Large intestine (tissue), 3 donors: ENCODE measurements at regions not wholly inside any gene's neighbourhood (a gene's known extent, or its start where the extent isn't known, plus 50 kb on each side); places are given as distances from the start of the nearest gene placed in this dataset.

Experiments
- DNase-seq, 2 donors: peaks; one replicate each; pipeline versions ENCODE4 v3.0.0 to v3.0.0-alpha.2; 2013
- H3K27ac ChIP-seq: one replicate; pipeline ENCODE4 v1.5.1; 2013; ENCODE audit warnings: low read length
- H3K27me3 ChIP-seq: 2 replicates; pipeline ENCODE4 v1.6.1; 2013; ENCODE audit warnings: low read length; ENCODE audit not compliant: control insufficient read depth, insufficient read depth
- H3K36me3 ChIP-seq: 2 replicates; pipeline ENCODE4 v1.6.1; 2013; ENCODE audit warnings: low read length; ENCODE audit not compliant: control insufficient read depth, insufficient read depth
- H3K4me1 ChIP-seq: one replicate; pipeline ENCODE4 v1.6.1; 2013; ENCODE audit warnings: low read length; ENCODE audit not compliant: control insufficient read depth, insufficient read depth
- H3K4me3 ChIP-seq: one replicate; pipeline ENCODE4 v1.5.1; 2013; ENCODE audit warnings: low read length
- H3K9me3 ChIP-seq: one replicate; pipeline ENCODE4 v1.6.1; 2013; ENCODE audit warnings: mild to moderate bottlenecking, low read depth, low read length, moderate library complexity; ENCODE audit not compliant: control insufficient read depth
- whole genome bisulfite sequencing: methylation state at CpG from one replicate; pipeline ENCODE4 v1.1.5; 2013; ENCODE audit warnings: low lambda C conversion rate; ENCODE audit not compliant: insufficient coverage; 5-methylcytosine and 5-hydroxymethylcytosine counted together

DNA sequence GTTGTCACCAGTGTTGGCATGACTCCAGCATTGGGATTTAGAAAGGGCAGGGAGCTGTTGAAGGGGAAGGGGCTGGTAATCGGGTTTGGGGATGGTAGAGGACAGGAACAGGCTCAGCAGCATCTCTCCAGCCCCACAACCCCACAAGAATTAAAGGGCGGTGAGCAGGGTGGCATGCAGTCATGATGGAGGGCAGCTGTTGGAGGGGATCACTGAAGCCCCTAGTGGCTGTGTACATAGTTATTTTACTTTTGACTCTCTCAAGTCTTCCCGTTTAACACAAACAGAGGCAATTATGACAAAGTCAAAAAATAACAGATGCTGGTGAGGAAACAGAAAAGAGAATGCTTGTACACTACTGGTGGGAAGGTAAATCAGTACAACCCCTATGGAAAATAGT, 213.8 kb downstream of the URB2 start:
- no peak for DNase-seq
- Histone ChIP-seq H3K4me1 (no peaks in the 10 kb centered on the region), H3K9me3 (no peaks in the 10 kb centered on the region), H3K27me3 (no peaks in the 10 kb centered on the region), H3K36me3 (no peaks in the 10 kb centered on the region), H3K4me3 (no peak overlapping the region), H3K27ac (no peak overlapping the region)
- WGBS = 50% methylated on average over 1 of the region's 3 CpGs

DNA sequence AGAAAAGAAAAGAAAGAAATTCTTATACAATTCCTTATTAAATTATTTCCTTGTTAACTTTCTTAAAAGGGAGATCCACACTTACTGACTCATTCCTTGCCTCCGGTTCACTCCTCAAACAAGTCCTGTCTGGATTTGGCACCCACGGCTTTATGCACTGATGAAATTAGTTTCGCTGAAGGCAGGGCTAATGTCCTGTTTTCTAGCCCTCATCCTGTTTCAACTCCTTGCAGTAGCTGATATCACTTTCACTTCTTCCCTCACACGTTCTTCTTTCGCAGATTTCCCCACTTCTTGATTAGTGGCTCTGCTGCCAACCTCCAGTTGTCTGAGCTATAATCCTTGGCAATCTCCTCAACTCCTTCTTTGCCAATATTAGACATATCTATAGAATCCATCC, 215.2 kb downstream of the URB2 start:
- WGBS = 85% methylated on average over 4 of the region's 5 CpGs
- no peak for DNase-seq
- no peaks in the 10 kb centered on the region for H3K36me3 ChIP-seq
- H3K4me1 ChIP-seq = no peaks in the 10 kb centered on the region
- H3K27me3 ChIP-seq = no peaks in the 10 kb centered on the region
- no peak overlapping the region for H3K27ac ChIP-seq
- H3K9me3 ChIP-seq = no peaks in the 10 kb centered on the region
- H3K4me3 ChIP-seq = no peak overlapping the region

DNA sequence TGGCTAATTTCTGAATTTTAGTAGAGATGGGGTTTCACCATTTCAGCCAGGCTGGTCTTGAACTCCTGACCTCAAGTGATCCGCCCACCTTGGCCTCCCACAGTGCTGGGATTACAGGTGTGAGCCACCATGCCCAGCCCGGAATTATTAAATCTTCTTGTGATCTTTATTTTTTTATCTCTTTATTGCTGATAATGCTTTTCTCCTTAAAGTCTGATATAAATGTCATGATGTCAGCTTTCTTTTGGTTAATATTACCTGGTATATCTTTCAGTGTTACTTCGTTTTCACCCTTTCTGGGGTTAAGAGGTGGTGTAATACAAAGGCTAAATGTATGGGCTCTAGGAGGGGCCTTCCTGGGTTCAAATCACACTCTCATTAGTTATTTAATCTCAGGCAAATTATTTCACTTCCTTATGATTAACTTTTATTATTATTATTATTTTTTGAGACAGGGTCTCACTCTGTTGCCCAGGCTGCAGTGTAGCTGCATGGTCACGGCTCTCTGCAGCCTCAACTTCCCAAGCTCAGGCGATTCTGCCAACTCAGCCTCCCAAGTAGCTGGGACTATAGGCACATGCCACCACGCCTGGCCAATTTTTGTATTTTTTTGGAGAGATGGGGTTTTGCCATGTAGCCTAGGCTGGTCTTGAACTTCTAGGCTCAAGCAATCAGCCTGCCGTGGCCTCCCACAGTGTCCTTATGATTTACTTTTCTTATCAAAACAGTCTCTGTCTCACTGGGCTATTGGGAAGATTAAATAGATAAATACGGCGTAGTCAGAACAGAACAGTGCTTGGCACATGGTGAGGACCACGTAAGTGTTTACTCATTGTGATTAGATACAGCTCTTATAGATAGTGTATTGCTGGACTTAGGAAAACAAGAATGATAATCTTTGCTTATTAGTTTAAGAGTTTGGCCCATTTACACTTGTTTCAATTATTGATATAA, 216.5 kb downstream of the URB2 start:
- H3K9me3 ChIP-seq = no peaks in the 10 kb centered on the region
- H3K27me3 ChIP-seq = no peaks in the 10 kb centered on the region
- WGBS = no CpG with 5 or more reads among the region's 10 CpGs
- no peak for DNase-seq
- no peaks in the 10 kb centered on the region for H3K4me1 ChIP-seq
- no peak overlapping the region for H3K4me3 ChIP-seq
- H3K36me3 ChIP-seq = no peaks in the 10 kb centered on the region
- H3K27ac ChIP-seq = no peak overlapping the region

DNA sequence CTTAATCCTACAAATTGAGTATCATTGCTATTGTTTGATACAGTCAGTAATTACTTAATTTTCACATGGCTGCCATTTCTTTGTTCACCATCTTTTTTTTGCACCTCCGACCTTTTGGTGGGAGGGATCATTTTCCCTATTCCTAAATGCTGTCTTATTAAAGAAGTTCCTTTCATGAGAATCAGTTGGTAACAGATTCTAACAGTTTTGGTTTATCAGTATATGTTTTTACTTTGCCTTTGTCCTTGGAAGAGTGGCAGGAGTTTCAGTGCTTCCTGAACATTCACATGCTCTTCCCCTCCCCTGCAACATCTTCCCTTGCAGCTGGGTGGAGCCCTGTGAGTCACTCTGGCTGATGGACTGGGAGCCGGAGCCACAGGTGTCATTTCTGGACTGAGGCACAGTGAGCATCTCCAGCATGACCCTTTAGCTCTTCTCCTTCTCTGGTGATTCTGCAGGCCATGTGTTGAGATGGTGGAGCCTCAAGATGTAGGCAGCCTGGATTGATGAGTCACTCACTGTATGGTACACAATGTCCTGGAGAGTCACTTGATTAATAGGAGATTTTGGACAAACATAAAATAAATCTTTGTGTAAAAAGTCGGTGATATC, 217.7 kb downstream of the URB2 start:
- 60% methylated on average over 1 of the region's 3 CpGs for WGBS
- Histone ChIP-seq H3K4me3 (no peak overlapping the region), H3K4me1 (no peaks in the 10 kb centered on the region), H3K36me3 (no peaks in the 10 kb centered on the region), H3K27me3 (no peaks in the 10 kb centered on the region), H3K27ac (no peak overlapping the region), H3K9me3 (no peaks in the 10 kb centered on the region)
- peak; percentile 23 to 46 for DNase-seq

DNA sequence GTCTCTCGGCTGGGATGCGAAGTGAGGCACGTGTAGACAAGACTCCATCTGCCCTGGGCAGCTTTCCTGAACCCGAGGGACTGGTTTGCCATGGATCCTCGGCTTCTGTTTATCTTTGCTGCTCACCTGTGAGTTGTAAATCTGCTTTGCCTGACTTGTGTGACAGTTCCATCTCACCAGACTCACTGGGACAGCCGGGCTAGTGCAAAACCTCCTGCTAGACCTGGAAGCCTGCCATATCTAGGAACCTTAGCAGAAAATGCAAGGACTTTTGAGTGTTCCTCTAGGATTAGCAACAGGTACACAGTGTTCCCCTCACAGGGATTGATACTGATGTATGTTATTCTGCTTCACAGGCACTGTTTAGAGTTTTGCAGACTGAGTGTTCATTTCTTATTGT, 218.6 kb downstream of the URB2 start:
- H3K27ac ChIP-seq = no peak overlapping the region
- DNase-seq = peak; percentile 35 to 63

DNA sequence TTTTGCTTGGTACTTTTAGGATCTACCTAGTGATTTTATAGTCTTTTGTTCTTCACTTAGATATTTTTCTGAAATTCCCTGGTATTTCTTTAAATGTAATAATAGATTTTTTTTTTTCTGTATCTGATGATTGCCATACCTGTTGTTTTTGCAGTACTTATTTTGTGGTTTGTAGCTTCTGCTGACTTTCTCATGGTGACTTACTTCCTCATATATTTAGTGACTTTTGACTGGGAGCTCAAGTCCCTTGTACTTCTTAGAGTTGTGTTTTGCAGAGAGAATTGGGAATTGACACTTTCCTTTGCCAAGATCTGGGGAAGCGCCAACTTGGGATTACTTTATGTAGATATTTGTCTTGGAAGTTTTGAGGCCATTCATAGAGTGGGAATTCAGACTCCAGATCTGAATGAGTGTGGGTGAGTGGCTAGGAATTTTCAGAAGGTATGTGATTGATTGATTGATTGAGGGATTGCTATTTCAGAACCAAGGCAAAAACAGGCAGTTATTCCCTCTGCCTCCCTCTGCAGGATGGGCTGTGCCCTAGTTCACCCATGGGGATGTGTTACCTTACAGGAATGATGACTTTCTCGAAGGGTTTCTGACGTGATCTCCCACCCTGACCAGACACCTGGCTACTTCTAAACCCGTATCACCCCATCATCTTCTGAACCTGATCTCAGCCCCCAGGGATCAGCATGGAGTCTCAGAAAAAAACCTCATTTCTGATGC, 219.5 kb downstream of the URB2 start:
- Histone ChIP-seq H3K36me3 (no peaks in the 10 kb centered on the region), H3K4me3 (no peak overlapping the region), H3K27ac (no peak overlapping the region), H3K9me3 (no peaks in the 10 kb centered on the region), H3K27me3 (no peaks in the 10 kb centered on the region), H3K4me1 (no peaks in the 10 kb centered on the region)
- WGBS = 100% methylated on average over 2 of the region's 4 CpGs
- DNase-seq = no peak

More for the DNA sequence above, 218.6 kb downstream of the URB2 start:
- H3K4me3 ChIP-seq = no peak overlapping the region
- no peaks in the 10 kb centered on the region for H3K9me3 ChIP-seq
- H3K27me3 ChIP-seq = no peaks in the 10 kb centered on the region
- H3K4me1 ChIP-seq = no peaks in the 10 kb centered on the region
- no peaks in the 10 kb centered on the region for H3K36me3 ChIP-seq
- WGBS = no CpG with 5 or more reads among the region's 6 CpGs

DNA sequence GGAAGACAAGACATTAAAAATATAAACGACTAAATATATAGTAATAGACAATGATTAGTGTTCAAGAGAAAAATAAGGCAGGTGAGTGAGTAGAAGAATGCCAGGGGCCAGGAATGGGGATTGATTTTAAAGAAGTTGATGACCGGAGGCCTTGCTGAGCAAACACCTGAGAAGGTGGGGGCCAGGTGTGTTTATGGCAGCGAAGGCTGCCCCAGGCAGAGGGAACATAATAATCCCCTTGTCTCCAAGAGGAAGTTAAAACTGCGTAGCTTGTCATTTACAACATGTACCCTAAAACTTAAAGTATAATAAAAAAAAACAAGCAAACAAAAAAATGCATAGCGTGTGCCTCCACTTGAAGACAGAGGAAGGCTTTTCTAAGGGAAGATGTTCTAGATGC, 220.3 kb downstream of the URB2 start:
- Histone ChIP-seq H3K9me3 (no peaks in the 10 kb centered on the region), H3K27me3 (no peaks in the 10 kb centered on the region), H3K36me3 (no peaks in the 10 kb centered on the region), H3K4me3 (no peak overlapping the region), H3K27ac (no peak overlapping the region), H3K4me1 (no peaks in the 10 kb centered on the region)
- DNase-seq = no peak
- 50% methylated on average over 1 of the region's 5 CpGs for WGBS

DNA sequence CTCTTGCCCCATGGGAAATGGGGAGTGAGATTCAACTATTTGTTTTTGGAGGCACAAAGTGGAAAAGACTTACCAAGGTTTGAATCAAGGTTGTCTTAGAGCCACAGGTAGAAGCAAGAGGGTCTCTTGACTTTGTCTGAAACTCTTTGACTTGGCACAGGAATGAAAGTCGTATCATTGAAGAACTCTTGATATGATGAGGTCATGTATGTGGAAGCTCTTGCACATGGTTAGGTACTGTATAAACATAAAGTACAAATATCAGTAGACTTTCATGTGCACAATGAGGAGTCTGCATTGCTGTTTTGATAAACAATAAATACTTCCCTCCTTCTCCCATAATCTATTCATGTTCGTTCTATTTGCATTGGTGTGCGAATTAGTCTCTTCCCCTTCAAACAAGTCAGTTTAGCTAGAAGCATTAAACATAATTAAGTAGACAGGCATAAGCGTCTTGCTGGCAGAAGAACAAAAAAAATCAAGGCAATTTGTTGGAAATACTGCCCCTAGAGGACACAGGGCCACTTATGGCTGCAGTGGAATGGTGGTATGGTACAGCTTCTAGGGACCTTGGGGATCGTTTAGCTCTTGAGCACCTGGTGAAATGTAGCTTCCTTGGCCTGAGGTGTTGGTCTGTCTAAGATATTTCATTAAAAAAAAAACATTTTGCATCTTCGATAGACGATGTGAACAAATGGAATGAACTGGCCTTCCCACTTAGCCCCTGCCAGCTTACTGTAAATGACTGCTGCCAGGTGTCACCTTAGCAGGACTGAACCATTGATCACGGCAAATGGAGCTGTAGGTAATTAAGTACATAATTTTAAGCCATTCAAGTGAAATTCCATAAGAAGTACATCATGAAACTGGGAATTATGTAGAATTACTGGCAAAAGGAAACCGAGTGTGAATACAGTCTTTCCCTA, 218.0 kb upstream of the GALNT2 start:
- Histone ChIP-seq H3K36me3 (no peaks in the 10 kb centered on the region), H3K4me1 (no peaks in the 10 kb centered on the region), H3K27ac (no peak overlapping the region), H3K4me3 (no peak overlapping the region), H3K9me3 (no peaks in the 10 kb centered on the region), H3K27me3 (no peaks in the 10 kb centered on the region)
- DNase-seq = peak in 1 of 2 donors; percentile 20
- WGBS = 60% methylated on average over 1 of the region's 9 CpGs

DNA sequence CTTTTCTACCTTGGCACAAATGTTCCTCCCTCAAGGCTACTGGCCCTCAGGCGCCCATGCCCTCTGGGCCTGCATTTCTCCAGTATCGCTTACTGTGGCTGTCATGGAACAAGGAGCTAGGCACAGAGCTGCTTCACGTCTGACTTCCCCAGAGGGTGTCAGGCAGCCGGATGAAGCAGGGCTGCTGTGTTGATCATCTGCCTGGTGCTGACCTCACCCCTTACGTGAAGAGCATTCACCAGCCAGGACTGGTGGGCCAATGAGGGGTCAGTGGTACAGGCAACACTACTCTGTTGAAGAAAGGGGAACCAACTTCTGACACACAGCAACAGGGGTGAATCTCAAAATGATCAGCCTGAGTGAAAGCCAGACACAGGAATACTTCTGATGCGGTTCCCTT, 215.5 kb upstream of the GALNT2 start:
- H3K4me1 ChIP-seq = no peaks in the 10 kb centered on the region
- no peak overlapping the region for H3K4me3 ChIP-seq
- no peaks in the 10 kb centered on the region for H3K27me3 ChIP-seq
- H3K27ac ChIP-seq = no peak overlapping the region
- H3K9me3 ChIP-seq = no peaks in the 10 kb centered on the region
- DNase-seq = no peak
- H3K36me3 ChIP-seq = no peaks in the 10 kb centered on the region
- WGBS = no CpG with 5 or more reads among the region's 6 CpGs

DNA sequence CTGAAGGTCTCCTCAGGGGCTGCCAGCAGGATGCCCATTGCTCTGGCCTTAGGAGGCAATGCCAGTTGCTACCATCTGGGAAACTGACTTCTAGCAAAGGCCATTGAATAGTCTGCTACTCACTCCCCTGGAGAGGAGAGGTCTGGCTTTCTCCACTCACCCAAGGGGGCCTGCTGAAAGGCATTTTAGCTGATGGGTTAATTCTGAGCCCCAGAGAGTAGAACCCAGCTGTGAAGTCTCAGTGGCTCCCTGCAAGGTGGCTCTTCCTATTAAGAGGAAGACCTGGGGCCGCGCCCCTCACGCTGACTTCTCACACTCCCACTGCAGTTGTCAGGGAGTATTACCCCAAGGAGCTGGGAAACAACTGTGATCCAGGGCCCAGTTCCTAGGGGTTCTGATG, 213.3 kb upstream of the GALNT2 start:
- WGBS = no CpG with 5 or more reads among the region's 3 CpGs
- no peaks in the 10 kb centered on the region for H3K36me3 ChIP-seq
- H3K9me3 ChIP-seq = no peaks in the 10 kb centered on the region
- no peaks in the 10 kb centered on the region for H3K4me1 ChIP-seq
- DNase-seq = no peak
- no peaks in the 10 kb centered on the region for H3K27me3 ChIP-seq
- no peak overlapping the region for H3K4me3 ChIP-seq
- no peak overlapping the region for H3K27ac ChIP-seq
